Mesenchymal stem cell (in vitro differentiated cells and primary cell): ENCODE measurements at regions not wholly inside any gene's neighbourhood (a gene's known extent, or its start where the extent isn't known, plus 50 kb on each side); places are given as distances from the start of the nearest gene placed in this dataset.

Experiments
- DNase-seq: peaks from one replicate; pipeline ENCODE4 v3.0.0-alpha.2; 2013
- H2AFZ ChIP-seq: one replicate; pipeline ENCODE4 v1.6.1; 2013; ENCODE audit warnings: low read depth, mild to moderate bottlenecking, control low read depth, inconsistent platforms, low read length, moderate library complexity
- H2AK5ac ChIP-seq: 2 replicates; pipeline ENCODE4 v1.6.1; 2013; ENCODE audit warnings: low read length, moderate library complexity, mild to moderate bottlenecking, inconsistent platforms; ENCODE audit not compliant: severe bottlenecking
- H2BK120ac ChIP-seq: one replicate; pipeline ENCODE4 v1.6.1; 2013; ENCODE audit warnings: low read depth, mild to moderate bottlenecking, inconsistent platforms, low read length, moderate library complexity
- H2BK12ac ChIP-seq, 2 experiments: one replicate each; pipeline ENCODE4 v1.6.1; 2013; ENCODE audit warnings: inconsistent platforms in 2 of 2, low read length in 2 of 2, mild to moderate bottlenecking in 2 of 2, moderate library complexity in 2 of 2, control low read depth in 1 of 2
- H2BK15ac ChIP-seq: one replicate; pipeline ENCODE4 v1.6.1; 2013; ENCODE audit warnings: mild to moderate bottlenecking, low read depth, inconsistent platforms; ENCODE audit not compliant: poor library complexity, severe bottlenecking
- H2BK5ac ChIP-seq: 2 replicates; pipeline ENCODE4 v1.6.1; 2013; ENCODE audit warnings: low read depth, mild to moderate bottlenecking, low read length, control low read depth, inconsistent platforms; ENCODE audit not compliant: poor library complexity, severe bottlenecking
- H3K14ac ChIP-seq, 2 experiments: one replicate each; pipeline ENCODE4 v1.6.1; 2013; ENCODE audit warnings: inconsistent platforms in 2 of 2, low read length in 2 of 2, control low read depth in 1 of 2, mild to moderate bottlenecking in 1 of 2, moderate library complexity in 1 of 2
- H3K18ac ChIP-seq, 2 experiments: one replicate each; pipeline ENCODE4 v1.6.1; 2013; ENCODE audit warnings: inconsistent platforms in 2 of 2, low read length in 2 of 2, control low read depth in 1 of 2, low read depth in 1 of 2, mild to moderate bottlenecking in 1 of 2
- H3K23ac ChIP-seq, 2 experiments: one replicate each; pipeline ENCODE4 v1.6.1; 2013; ENCODE audit warnings: inconsistent platforms in 2 of 2, low read length in 2 of 2, mild to moderate bottlenecking in 2 of 2, moderate library complexity in 2 of 2, control low read depth in 1 of 2
- H3K27ac ChIP-seq: 2 replicates; pipeline ENCODE4 v1.5.1; 2013; ENCODE audit warnings: mild to moderate bottlenecking, moderate library complexity, low read length, control low read depth, inconsistent platforms; ENCODE audit not compliant: poor library complexity, severe bottlenecking
- H3K27me3 ChIP-seq, 2 experiments: 2 replicates each; pipeline versions ENCODE4 v1.6.1 to v1.7.0; 2013; ENCODE audit warnings: low read length in 2 of 2, mild to moderate bottlenecking in 2 of 2, moderate library complexity in 2 of 2, control low read depth in 1 of 2, inconsistent platforms in 1 of 2; ENCODE audit not compliant: control insufficient read depth in 1 of 2, insufficient read depth in 1 of 2
- H3K36me3 ChIP-seq, 2 experiments: 2 replicates each; pipeline versions ENCODE4 v1.6.1 to v1.7.0; 2013; ENCODE audit warnings: low read length in 2 of 2, control low read depth in 1 of 2, inconsistent platforms in 1 of 2, low read depth in 1 of 2, mild to moderate bottlenecking in 1 of 2; ENCODE audit not compliant: insufficient read depth in 2 of 2, control insufficient read depth in 1 of 2
- H3K4ac ChIP-seq, 2 experiments: one replicate each; pipeline ENCODE4 v1.6.1; 2013; ENCODE audit warnings: inconsistent platforms in 2 of 2, low read length in 2 of 2, mild to moderate bottlenecking in 2 of 2, moderate library complexity in 2 of 2, control low read depth in 1 of 2, low read depth in 1 of 2
- H3K4me1 ChIP-seq: 2 replicates; pipeline ENCODE4 v1.6.1; 2013; ENCODE audit warnings: low read depth, low read length, control low read depth; ENCODE audit not compliant: control insufficient read depth, insufficient read depth
- H3K4me2 ChIP-seq: 2 replicates; pipeline ENCODE4 v1.6.1; 2013; ENCODE audit warnings: low read length, mild to moderate bottlenecking, inconsistent platforms; ENCODE audit not compliant: poor library complexity, severe bottlenecking
- H3K4me3 ChIP-seq, 2 experiments: 2 replicates each; pipeline versions ENCODE4 v1.5.1 to v1.7.0; 2013; ENCODE audit warnings: low read length in 2 of 2, mild to moderate bottlenecking in 2 of 2, control low read depth in 1 of 2, low read depth in 1 of 2; ENCODE audit not compliant: insufficient read depth in 1 of 2
- H3K79me1 ChIP-seq: replicated peaks from 2 replicates; pipeline ENCODE4 v1.6.1; 2013; ENCODE audit warnings: mild to moderate bottlenecking, control low read depth, low read length, inconsistent platforms; ENCODE audit not compliant: poor library complexity, severe bottlenecking
- H3K9ac ChIP-seq: 2 replicates; pipeline ENCODE4 v1.7.0; 2013; ENCODE audit warnings: mild to moderate bottlenecking, low read length, moderate library complexity
- H3K9me3 ChIP-seq: 2 replicates; pipeline ENCODE4 v1.7.0; 2013; ENCODE audit warnings: mild to moderate bottlenecking, low read length; ENCODE audit not compliant: control insufficient read depth
- H4K8ac ChIP-seq: one replicate; pipeline ENCODE4 v1.6.1; 2013; ENCODE audit warnings: inconsistent platforms, mild to moderate bottlenecking, low read length, moderate library complexity
- H4K91ac ChIP-seq: one replicate; pipeline ENCODE4 v1.6.1; 2013; ENCODE audit warnings: mild to moderate bottlenecking, low read length, inconsistent platforms
- WGBS: methylation state at CpG from one replicate; pipeline ENCODE4 v1.1.7; 2013; ENCODE audit warnings: mixed read lengths; 5-methylcytosine and 5-hydroxymethylcytosine counted together

GRCh38 chr18:62629031-62629430 is 86.3 kb upstream of the PHLPP1 start:
- H3K9me3 ChIP-seq = no peaks in the 10 kb centered on the region
- H2AFZ ChIP-seq = no peak overlapping the region
- no peak overlapping the region for H2BK120ac ChIP-seq
- H3K18ac ChIP-seq = no peak overlapping the region
- peaks cover 0 to 11% of the 10 kb centered on the region in 2 experiments for H3K27me3 ChIP-seq
- H3K4ac ChIP-seq = no peak overlapping the region
- H4K8ac ChIP-seq = no peak overlapping the region
- no peak overlapping the region for H2BK5ac ChIP-seq
- no peak overlapping the region for H3K4me3 ChIP-seq
- no peaks in the 10 kb centered on the region for H3K4me1 ChIP-seq
- H2BK15ac ChIP-seq = no peak overlapping the region
- no peak overlapping the region for H3K4me2 ChIP-seq
- H3K23ac ChIP-seq = no peak overlapping the region
- no peak overlapping the region for H2AK5ac ChIP-seq
- H3K27ac ChIP-seq = no peak overlapping the region
- no peak overlapping the region for H2BK12ac ChIP-seq
- H3K79me1 ChIP-seq = no peaks in the 10 kb centered on the region
- no peak for DNase-seq
- 94% methylated on average over 8 of the region's 8 CpGs for WGBS
- H3K36me3 ChIP-seq = no peaks in the 10 kb centered on the region
- no peak overlapping the region for H3K9ac ChIP-seq
- H4K91ac ChIP-seq = no peak overlapping the region
- no peak overlapping the region for H3K14ac ChIP-seq

- no peak overlapping the region for H4K91ac ChIP-seq
- peaks cover 0 to 18% of the 10 kb centered on the region in 2 experiments for H3K27me3 ChIP-seq
- H2BK12ac ChIP-seq = no peak overlapping the region
- H2BK15ac ChIP-seq = no peak overlapping the region
- H3K9ac ChIP-seq = peak overlapping the region; percentile 42
- no peak overlapping the region for H2AK5ac ChIP-seq
- no peak overlapping the region for H3K23ac ChIP-seq
- H4K8ac ChIP-seq = no peak overlapping the region
- no peak overlapping the region for H2AFZ ChIP-seq
- no peaks in the 10 kb centered on the region for H3K79me1 ChIP-seq
- H3K14ac ChIP-seq = no peak overlapping the region
- H3K4me3 ChIP-seq = no peak overlapping the region
- H3K18ac ChIP-seq = no peak overlapping the region
- no peak overlapping the region for H2BK120ac ChIP-seq
- no peak overlapping the region for H2BK5ac ChIP-seq
- H3K36me3 ChIP-seq = no peaks in the 10 kb centered on the region
- no peak overlapping the region for H3K4me2 ChIP-seq
- H3K9me3 ChIP-seq = no peaks in the 10 kb centered on the region
- 82% methylated on average over 3 of the region's 3 CpGs for WGBS
- H3K27ac ChIP-seq = no peak overlapping the region
- H3K4ac ChIP-seq = no peak overlapping the region
- DNase-seq = no peak
- H3K4me1 ChIP-seq = no peaks in the 10 kb centered on the region
Observed at GRCh38 chr18:62631173-62631572, 84.2 kb upstream of the PHLPP1 start.

DNA sequence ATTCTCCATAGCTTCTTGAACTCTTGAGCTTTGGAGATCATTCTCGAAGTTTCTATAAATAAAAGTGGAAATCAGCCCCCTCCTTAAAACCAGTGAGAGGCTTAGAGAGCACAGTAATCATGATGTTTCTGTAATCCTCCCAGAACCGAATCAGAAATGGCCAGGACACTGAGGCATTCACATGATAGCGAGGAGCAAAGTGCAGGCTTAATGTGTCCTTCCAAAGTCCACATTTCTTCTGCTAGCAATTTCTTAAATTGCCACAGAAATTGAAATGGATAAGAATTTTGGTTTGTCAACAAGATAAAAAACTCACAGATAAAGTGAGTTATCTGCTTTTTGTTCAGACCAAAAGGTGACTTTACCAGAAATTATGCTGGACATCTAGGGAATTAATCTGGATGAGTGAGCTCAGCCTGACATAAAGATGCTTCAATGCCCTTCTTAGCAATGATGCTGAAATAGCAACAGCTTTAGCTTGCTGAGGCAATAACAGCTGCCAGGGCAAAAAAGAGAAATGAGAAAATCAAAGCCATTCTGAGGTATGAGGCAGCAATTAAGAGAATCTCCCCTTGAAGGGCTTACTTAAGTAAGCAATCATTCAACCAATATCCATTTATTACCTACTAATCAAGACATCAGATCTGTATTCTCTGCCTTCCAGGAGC is 82.4 kb upstream of the PHLPP1 start:
- 82% methylated on average over 3 of the region's 3 CpGs for WGBS
- H2AK5ac ChIP-seq = no peak overlapping the region
- no peak for DNase-seq

GRCh38 chr18:62634458-62634857 is 80.9 kb upstream of the PHLPP1 start:
- H3K14ac ChIP-seq = no peak overlapping the region
- H3K4me2 ChIP-seq = no peak overlapping the region
- no peak overlapping the region for H3K27ac ChIP-seq
- H3K18ac ChIP-seq = no peak overlapping the region
- no peak overlapping the region for H2AFZ ChIP-seq
- H3K4me3 ChIP-seq = no peak overlapping the region
- no peak overlapping the region for H2BK5ac ChIP-seq
- H3K4ac ChIP-seq = no peak overlapping the region
- no peak overlapping the region for H2BK15ac ChIP-seq
- no peak overlapping the region for H3K9ac ChIP-seq
- H3K23ac ChIP-seq = no peak overlapping the region
- H2BK120ac ChIP-seq = no peak overlapping the region
- no peaks in the 10 kb centered on the region for H3K4me1 ChIP-seq
- no peak overlapping the region for H4K8ac ChIP-seq
- H3K79me1 ChIP-seq = no peaks in the 10 kb centered on the region
- H3K27me3 ChIP-seq = peaks cover 0 to 23% of the 10 kb centered on the region in 2 experiments
- no peak overlapping the region for H2AK5ac ChIP-seq
- H2BK12ac ChIP-seq = no peak overlapping the region
- no peak for DNase-seq
- no peak overlapping the region for H4K91ac ChIP-seq
- H3K36me3 ChIP-seq = no peaks in the 10 kb centered on the region
- WGBS = 57% methylated on average over 2 of the region's 2 CpGs
- H3K9me3 ChIP-seq = no peaks in the 10 kb centered on the region

More for the DNA sequence above, 82.4 kb upstream of the PHLPP1 start:
- H4K91ac ChIP-seq = no peak overlapping the region
- H3K36me3 ChIP-seq = no peaks in the 10 kb centered on the region
- no peak overlapping the region for H3K4me3 ChIP-seq
- no peak overlapping the region for H2AFZ ChIP-seq
- H3K27me3 ChIP-seq = peaks cover 0 to 23% of the 10 kb centered on the region in 2 experiments
- H3K79me1 ChIP-seq = no peaks in the 10 kb centered on the region
- no peaks in the 10 kb centered on the region for H3K9me3 ChIP-seq
- H3K4ac ChIP-seq = no peak overlapping the region
- no peak overlapping the region for H2BK15ac ChIP-seq
- H3K18ac ChIP-seq = no peak overlapping the region
- no peak overlapping the region for H3K4me2 ChIP-seq
- no peak overlapping the region for H3K9ac ChIP-seq
- no peak overlapping the region for H3K27ac ChIP-seq
- no peak overlapping the region for H2BK5ac ChIP-seq
- no peak overlapping the region for H2BK12ac ChIP-seq
- no peak overlapping the region for H4K8ac ChIP-seq
- no peak overlapping the region for H3K14ac ChIP-seq
- H3K23ac ChIP-seq = no peak overlapping the region
- H3K4me1 ChIP-seq = no peaks in the 10 kb centered on the region
- no peak overlapping the region for H2BK120ac ChIP-seq
